Liver (tissue), 3 donors: ENCODE measurements at regions not wholly inside any gene's neighbourhood (a gene's known extent, or its start where the extent isn't known, plus 50 kb on each side); places are given as distances from the start of the nearest gene placed in this dataset.
"Not testable (repeated sequence)": the region's sequence is repeated elsewhere in the genome, so short reads cannot be mapped to it uniquely, and the experiment has no call there.

Source experiments
- CTCF ChIP-seq: fragments of 150-350 bp; IDR thresholded peaks from 2 replicates; pipeline ENCODE4 v1.5.1; 2017; ENCODE audit warnings: improper control_type of control experiment, low read depth, low read length; ENCODE audit not compliant: missing input control
- FOXA1 ChIP-seq: IDR thresholded peaks from 2 replicates; pipeline ENCODE4 v1.6.1; 2016; ENCODE audit warnings: antibody characterized with exemption
- MAX ChIP-seq: IDR thresholded peaks from 2 replicates; pipeline ENCODE4 v1.6.1; 2016; ENCODE audit warnings: antibody characterized with exemption
- RXRA ChIP-seq, 2 donors: IDR thresholded peaks; 2 replicates each; pipeline ENCODE4 v1.6.1; 2017 to 2018; ENCODE audit warnings: antibody characterized with exemption in 2 of 2, mild to moderate bottlenecking in 1 of 2
- SP1 ChIP-seq: IDR thresholded peaks from 2 replicates; pipeline ENCODE4 v1.6.1; 2018; ENCODE audit warnings: antibody characterized with exemption, mild to moderate bottlenecking
- TAF1 ChIP-seq: conservative IDR thresholded peaks from 2 replicates; pipeline ENCODE4 v1.6.1; 2016; ENCODE audit warnings: antibody characterized with exemption, mild to moderate bottlenecking
- donor health status: healthy.
- donor health status: healthy.

DNA sequence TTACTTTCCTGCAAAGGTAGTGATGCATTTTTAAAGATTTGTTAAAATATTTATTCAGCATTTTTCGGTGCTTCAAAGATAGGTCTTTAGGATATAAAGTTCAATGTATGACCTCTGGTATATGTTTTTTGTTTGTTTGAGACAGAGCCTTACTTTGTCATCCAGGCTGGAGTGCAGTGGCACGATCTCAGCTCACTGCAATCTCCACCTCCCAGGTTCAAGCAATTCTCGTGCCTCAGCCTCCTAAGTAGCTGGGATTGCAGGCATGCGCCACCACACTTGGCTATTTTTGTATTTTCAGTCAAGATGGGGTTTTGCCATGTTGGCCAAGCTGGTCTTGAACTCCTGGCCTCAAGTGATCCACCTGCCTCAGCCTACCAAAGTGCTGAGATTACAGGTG is 131.9 kb upstream of the ADGRF1 start:
- not testable (repeated sequence) for TF ChIP-seq CTCF; TAF1; FOXA1; MAX; SP1; RXRA (IDR thresholded peaks at IDR 0.05)
